ENCODE measurements at regions not wholly inside any gene's neighbourhood (a gene's known extent, or its start where the extent isn't known, plus 50 kb on each side); places are given as distances from the start of the nearest gene placed in this dataset.

- no peak for TF ChIP-seq CTCF (IDR thresholded peaks at IDR 0.05; ENCODE audit: low read depth, low read length, missing input control)
- no peak for TF ChIP-seq EGR1 (IDR thresholded peaks at IDR 0.05; ENCODE audit: low read depth in 2 of 2)
- no peak for TF ChIP-seq YY1 (IDR thresholded peaks at IDR 0.05)
- no peak for TF ChIP-seq SP1 (IDR thresholded peaks at IDR 0.05)
- TF ChIP-seq, protein P1, sequence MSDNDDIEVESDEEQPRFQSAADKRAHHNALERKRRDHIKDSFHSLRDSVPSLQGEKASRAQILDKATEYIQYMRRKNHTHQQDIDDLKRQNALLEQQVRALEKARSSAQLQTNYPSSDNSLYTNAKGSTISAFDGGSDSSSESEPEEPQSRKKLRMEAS (IDR thresholded peaks at IDR 0.05): no peak
- TF ChIP-seq REST (IDR thresholded peaks at IDR 0.05): no peak
- TF ChIP-seq, protein P2, sequence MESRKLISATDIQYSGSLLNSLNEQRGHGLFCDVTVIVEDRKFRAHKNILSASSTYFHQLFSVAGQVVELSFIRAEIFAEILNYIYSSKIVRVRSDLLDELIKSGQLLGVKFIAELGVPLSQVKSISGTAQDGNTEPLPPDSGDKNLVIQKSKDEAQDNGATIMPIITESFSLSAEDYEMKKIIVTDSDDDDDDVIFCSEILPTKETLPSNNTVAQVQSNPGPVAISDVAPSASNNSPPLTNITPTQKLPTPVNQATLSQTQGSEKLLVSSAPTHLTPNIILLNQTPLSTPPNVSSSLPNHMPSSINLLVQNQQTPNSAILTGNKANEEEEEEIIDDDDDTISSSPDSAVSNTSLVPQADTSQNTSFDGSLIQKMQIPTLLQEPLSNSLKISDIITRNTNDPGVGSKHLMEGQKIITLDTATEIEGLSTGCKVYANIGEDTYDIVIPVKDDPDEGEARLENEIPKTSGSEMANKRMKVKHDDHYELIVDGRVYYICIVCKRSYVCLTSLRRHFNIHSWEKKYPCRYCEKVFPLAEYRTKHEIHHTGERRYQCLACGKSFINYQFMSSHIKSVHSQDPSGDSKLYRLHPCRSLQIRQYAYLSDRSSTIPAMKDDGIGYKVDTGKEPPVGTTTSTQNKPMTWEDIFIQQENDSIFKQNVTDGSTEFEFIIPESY (IDR thresholded peaks at IDR 0.05): no peak
- TF ChIP-seq RAD21 (IDR thresholded peaks at IDR 0.05): no peak
- TF ChIP-seq TAF1 (conservative IDR thresholded peaks at IDR 0.05): no peak
- no peak for TF ChIP-seq GABPA (IDR thresholded peaks at IDR 0.05 in 1 of 2, conservative IDR thresholded peaks at IDR 0.05 in 1 of 2)
- TF ChIP-seq, protein P3, sequence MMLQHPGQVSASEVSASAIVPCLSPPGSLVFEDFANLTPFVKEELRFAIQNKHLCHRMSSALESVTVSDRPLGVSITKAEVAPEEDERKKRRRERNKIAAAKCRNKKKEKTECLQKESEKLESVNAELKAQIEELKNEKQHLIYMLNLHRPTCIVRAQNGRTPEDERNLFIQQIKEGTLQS (IDR thresholded peaks at IDR 0.05): no peak
- TF ChIP-seq JUND (IDR thresholded peaks at IDR 0.05): no peak
- TF ChIP-seq HNF4G (IDR thresholded peaks at IDR 0.05): no peak
Observed at GRCh38 chr12:58629376-58629775, 290.9 kb downstream of the LRIG3 start.

Data from liver (tissue), 3 donors.